Stomach (tissue), 8 donors: ENCODE measurements at regions not wholly inside any gene's neighbourhood (a gene's known extent, or its start where the extent isn't known, plus 50 kb on each side); places are given as distances from the start of the nearest gene placed in this dataset.
A peak's percentile ranks its signal among the peaks of the same experiment; 100 is the strongest.

Experiments
- DNase-seq, 2 donors: peaks; one replicate each; pipeline versions ENCODE4 v3.0.0 to v3.0.0-alpha.2; 2013 to 2019
- H3K27ac ChIP-seq, 5 donors: fragments of 200-600 bp in 4 of 5; sonication (generic) in 4 of 5; one replicate each; pipeline ENCODE4 v1.5.1; 2013 to 2019; ENCODE audit warnings: mild to moderate bottlenecking in 1 of 5, moderate library complexity in 1 of 5
- H3K27me3 ChIP-seq, 3 donors: fragments of 200-600 bp; sonication (generic); one replicate each; pipeline ENCODE4 v1.5.1; 2017 to 2019; ENCODE audit warnings: mixed run types in 1 of 3
- H3K36me3 ChIP-seq, 4 donors: fragments of 200-600 bp; sonication (generic); 1 replicate in 3 of 4; 2 replicates in 1 of 4; pipeline ENCODE4 v1.5.1; 2016 to 2019
- H3K4me1 ChIP-seq, 4 donors: fragments of 200-600 bp; sonication (generic); one replicate each; pipeline ENCODE4 v1.5.1; 2016 to 2019
- H3K4me3 ChIP-seq, 4 donors: fragments of 200-600 bp; sonication (generic) in 3 of 4; one replicate each; pipeline ENCODE4 v1.5.1; 2016 to 2019; ENCODE audit warnings: mild to moderate bottlenecking in 1 of 4
- H3K9me3 ChIP-seq, 4 donors: fragments of 200-600 bp; sonication (generic); one replicate each; pipeline ENCODE4 v1.5.1; 2016 to 2019
- CTCF ChIP-seq, 7 experiments: fragments of 450-650 bp in 4 of 7; fragments of 200-600 bp in 3 of 7; sonication (generic) in 3 of 7; IDR thresholded peaks; one replicate each; pipeline ENCODE4 v1.5.1; 2016 to 2019; ENCODE audit warnings: antibody characterized with exemption in 7 of 7, control low read depth in 2 of 7, mild to moderate bottlenecking in 1 of 7
- EP300 ChIP-seq: sonication (generic); formaldehyde crosslinking; IDR thresholded peaks from one replicate; pipeline ENCODE4 v1.6.1; 2017; ENCODE audit warnings: antibody characterized with exemption
- POLR2A ChIP-seq, 4 donors: fragments of 450-650 bp; IDR thresholded peaks; one replicate each; pipeline ENCODE4 v1.6.1; 2016; ENCODE audit warnings: antibody characterized with exemption in 4 of 4, control low read depth in 2 of 4, mild to moderate bottlenecking in 1 of 4, moderate library complexity in 1 of 4
- POLR2AphosphoS5 ChIP-seq, 3 donors: sonication (generic); formaldehyde crosslinking; IDR thresholded peaks; one replicate each; pipeline ENCODE4 v1.6.1; 2016; ENCODE audit warnings: antibody characterized with exemption in 3 of 3
- WGBS, 5 donors: extraction: QIAGEN DNeasy Blood & Tissue Kit in 3 of 5; methylation state at CpG; one replicate each; pipeline versions ENCODE4 v1.1.5 to v1.1.7; 2013 to 2018; 5-methylcytosine and 5-hydroxymethylcytosine counted together
- intact Hi-C: fragments of 100-400 bp; cut with DNase I; formaldehyde crosslinking; loops from one replicate; pipeline ENCODE4 v1.15.1; 2023; ENCODE audit warnings: low total_unique reads
- donor health status: healthy with polysubstance abuse.
- donor health status: Bipolar disorder and iron deficiency.
- donor health status: healthy.

DNA sequence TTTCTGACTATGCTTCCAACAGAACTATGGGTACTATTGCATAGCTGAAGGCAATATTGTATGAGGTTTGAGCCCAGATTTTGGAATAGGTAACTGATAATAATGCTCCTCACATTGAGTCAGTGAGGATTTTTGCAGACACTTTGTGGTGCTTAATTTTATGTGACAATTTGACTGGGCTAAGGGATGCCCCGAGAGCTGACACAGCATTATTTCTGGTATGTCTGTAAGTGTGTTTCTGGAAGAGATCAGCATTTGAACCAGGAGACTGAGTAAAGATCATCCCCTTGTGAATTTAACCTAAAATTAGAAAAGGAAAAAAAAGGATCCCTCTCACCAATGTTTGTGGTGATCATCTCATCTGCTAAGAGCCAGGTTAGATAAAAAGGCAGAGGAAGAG lies 404.9 kb downstream of the AEBP2 start:
- Histone ChIP-seq H3K4me3 (no peak overlapping the region), H3K36me3 (no peaks in the 10 kb centered on the region), H3K27me3 (no peaks in the 10 kb centered on the region), H3K27ac (no peak overlapping the region), H3K4me1 (peaks cover 0 to 16% (median 4%) of the 10 kb centered on the region in 4 donors), H3K9me3 (peaks cover 0 to 2% (median under 1%) of the 10 kb centered on the region in 4 donors)
- no peak for TF ChIP-seq CTCF (IDR thresholded peaks at IDR 0.05)
- TF ChIP-seq POLR2AphosphoS5 (IDR thresholded peaks at IDR 0.05): no peak
- no peak for TF ChIP-seq EP300
- TF ChIP-seq POLR2A (IDR thresholded peaks at IDR 0.05): no peak
- no peak for DNase-seq
- intact Hi-C loops: no loop called here
- WGBS, 5 donors: 90 to 98% (median 96%) methylated on average over 1 of the region's 1 CpG

DNA sequence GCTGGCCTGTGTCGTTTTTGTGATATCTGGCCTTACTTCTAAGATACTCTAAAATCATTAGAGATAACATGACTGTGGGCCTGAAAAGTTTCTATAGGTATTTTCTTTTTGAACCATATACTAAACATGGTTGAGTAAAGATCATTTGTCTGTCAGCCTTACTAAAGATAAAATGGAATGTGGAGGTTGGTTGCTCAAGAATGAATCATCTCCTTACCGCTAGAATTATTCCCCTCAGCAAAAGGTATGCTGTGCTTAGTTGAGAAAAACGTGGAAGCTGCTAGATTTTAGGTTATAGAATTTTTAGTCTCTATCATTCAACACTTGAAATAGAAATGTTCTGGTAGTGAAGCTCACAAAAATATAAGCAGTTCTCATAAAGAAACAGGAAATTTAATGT lies 407.3 kb downstream of the AEBP2 start:
- 11 to 27% (median 25%) methylated on average over 3 of the region's 3 CpGs for WGBS, 5 donors
- H3K36me3 ChIP-seq: no peaks in the 10 kb centered on the region
- H3K9me3 ChIP-seq: peaks cover 0 to 12% (median 5%) of the 10 kb centered on the region in 4 donors
- TF ChIP-seq CTCF (IDR thresholded peaks at IDR 0.05) (no peak), EP300 (no peak), POLR2A (IDR thresholded peaks at IDR 0.05) (no peak), POLR2AphosphoS5 (IDR thresholded peaks at IDR 0.05) (no peak)
- no peaks in the 10 kb centered on the region for H3K27me3 ChIP-seq
- H3K27ac ChIP-seq: peak overlapping the region in 2 of 5 donors; percentile 66 to 75
- H3K4me1 ChIP-seq: peaks cover 0 to 16% (median 4%) of the 10 kb centered on the region in 4 donors
- DNase-seq: no peak
- intact Hi-C loops: no loop called here
- no peak overlapping the region for H3K4me3 ChIP-seq

DNA sequence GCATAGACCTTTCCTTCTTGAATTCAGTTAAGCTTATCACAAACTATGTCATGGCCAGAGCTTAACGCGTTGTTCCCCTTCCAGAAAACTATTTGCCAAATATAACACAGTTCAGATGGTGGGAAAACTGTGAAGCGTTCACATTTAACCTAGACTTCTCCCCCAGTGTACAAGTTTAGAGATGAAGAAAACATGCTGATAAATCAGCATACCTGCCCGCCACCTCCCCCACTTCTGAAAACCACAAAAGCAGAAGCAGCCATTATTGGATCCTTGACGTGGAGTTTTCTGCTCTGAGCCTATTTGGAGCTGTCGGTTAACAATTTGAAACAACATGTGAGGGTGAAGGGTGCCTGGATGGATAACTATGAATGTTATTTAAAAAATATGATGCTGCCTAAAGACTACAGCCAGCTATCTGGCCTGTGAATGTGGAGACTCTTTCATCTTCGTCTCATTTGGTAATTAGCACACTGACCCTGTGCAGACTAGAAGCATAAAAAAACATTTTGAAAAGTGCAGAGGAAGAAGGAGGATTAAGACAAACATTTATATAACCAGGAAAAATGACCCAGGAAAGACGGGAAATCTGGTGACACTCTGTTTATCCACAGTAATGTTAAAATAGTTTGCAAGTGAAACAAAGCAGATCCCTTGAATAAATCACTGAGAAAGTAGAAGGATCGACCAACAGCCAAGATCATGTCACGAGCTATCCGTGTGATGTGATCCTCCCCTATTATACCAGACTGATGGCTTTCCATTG lies 408.2 kb downstream of the AEBP2 start:
- Histone ChIP-seq H3K27me3 (no peaks in the 10 kb centered on the region), H3K4me3 (peak overlapping the region in 1 of 4 donors; percentile 2), H3K4me1 (peaks cover 0 to 16% (median 4%) of the 10 kb centered on the region in 4 donors), H3K27ac (peak overlapping the region in 4 of 5 donors; percentile 50 to 75 (median 60)), H3K9me3 (peaks cover 0 to 12% (median 5%) of the 10 kb centered on the region in 4 donors), H3K36me3 (no peaks in the 10 kb centered on the region)
- TF ChIP-seq POLR2A (IDR thresholded peaks at IDR 0.05) (no peak), POLR2AphosphoS5 (IDR thresholded peaks at IDR 0.05) (peak in 2 of 3 donors; percentile 55 to 62)
- DNase-seq: peak in 1 of 2 donors; percentile 81
- WGBS, 5 donors: 24 to 39% (median 31%) methylated on average over 11 of the region's 11 CpGs
- intact Hi-C loops: no loop called here

- TF ChIP-seq EP300 (no peak), POLR2A (IDR thresholded peaks at IDR 0.05) (no peak), POLR2AphosphoS5 (IDR thresholded peaks at IDR 0.05) (no peak), CTCF (IDR thresholded peaks at IDR 0.05) (no peak)
- peaks cover 0 to 12% (median 5%) of the 10 kb centered on the region in 4 donors for H3K9me3 ChIP-seq
- intact Hi-C loops: no loop called here
- H3K27me3 ChIP-seq: no peaks in the 10 kb centered on the region
- H3K4me1 ChIP-seq: peaks cover 0 to 16% (median 4%) of the 10 kb centered on the region in 4 donors
- DNase-seq: no peak
- no peak overlapping the region for H3K4me3 ChIP-seq
- peak overlapping the region in 2 of 5 donors; percentile 41 to 75 for H3K27ac ChIP-seq
- H3K36me3 ChIP-seq: no peaks in the 10 kb centered on the region
- 71 to 91% (median 83%) methylated on average over 2 of the region's 2 CpGs for WGBS, 5 donors
These were observed 409.1 kb downstream of the AEBP2 start for GRCh38 chr12:19848421-19848820.

DNA sequence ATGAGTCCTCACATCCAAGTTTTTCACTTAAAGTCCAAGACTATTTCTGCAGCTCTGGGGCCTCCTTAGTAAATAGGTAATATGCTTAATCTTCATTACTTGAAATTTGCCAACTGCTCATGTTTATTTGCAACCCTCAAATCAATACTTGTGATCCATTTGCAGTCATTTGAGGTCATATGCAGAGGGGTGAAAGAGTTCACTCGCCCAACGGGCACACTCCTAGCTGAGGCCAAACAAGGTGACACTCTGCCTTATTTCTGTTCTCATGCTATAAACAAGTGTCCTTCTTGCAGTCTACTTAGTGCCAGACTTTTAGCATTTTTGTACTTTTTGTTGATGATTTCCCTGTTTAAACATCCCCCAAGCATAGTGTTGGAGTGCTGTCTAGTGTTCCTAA lies 409.9 kb downstream of the AEBP2 start:
- WGBS, 5 donors: 67 to 70% (median 68%) methylated on average over 2 of the region's 2 CpGs
- H3K36me3 ChIP-seq: no peaks in the 10 kb centered on the region
- no peak for DNase-seq
- peaks cover 0 to 12% (median 5%) of the 10 kb centered on the region in 4 donors for H3K9me3 ChIP-seq
- TF ChIP-seq POLR2AphosphoS5 (IDR thresholded peaks at IDR 0.05) (no peak), EP300 (no peak), CTCF (IDR thresholded peaks at IDR 0.05) (no peak), POLR2A (IDR thresholded peaks at IDR 0.05) (no peak)
- H3K27ac ChIP-seq: no peak overlapping the region
- intact Hi-C loops: no loop called here
- no peaks in the 10 kb centered on the region for H3K27me3 ChIP-seq
- peaks cover 0 to 16% (median 4%) of the 10 kb centered on the region in 4 donors for H3K4me1 ChIP-seq
- H3K4me3 ChIP-seq: no peak overlapping the region
